NCI-H1048 (cell line): ENCODE measurements at regions not wholly inside any gene's neighbourhood (a gene's known extent, or its start where the extent isn't known, plus 50 kb on each side); places are given as distances from the start of the nearest gene placed in this dataset.

ENCODE experiments used
- DNase-seq: peaks from one replicate; lab custom pipeline; 2025; lab: John Stamatoyannopoulos, UW

GRCh38 chr6:164294047-164294784 lies 879.7 kb downstream of the QKI start:
- no peak for DNase-seq

- DNase-seq = no peak
Observed at GRCh38 chr6:164291224-164291623, 876.7 kb downstream of the QKI start.

DNA sequence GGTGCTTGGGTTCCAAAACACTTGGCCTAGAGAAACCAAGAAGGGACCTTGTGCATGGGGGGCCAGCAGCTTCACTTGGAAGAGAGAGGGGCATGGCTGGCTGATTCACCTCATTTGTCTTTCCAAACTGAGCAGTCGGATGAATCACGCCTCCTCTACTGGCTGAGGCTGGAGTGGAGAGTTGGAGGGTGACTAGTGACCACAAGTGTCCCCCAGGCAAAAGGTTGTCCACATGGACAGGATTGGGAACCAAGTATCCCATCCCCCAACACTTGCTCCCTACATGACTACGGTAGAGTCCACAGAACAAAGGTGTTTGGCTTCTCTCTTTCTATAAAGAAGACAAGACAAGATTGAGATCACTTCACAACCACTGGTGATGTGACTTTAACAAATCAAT lies 875.6 kb downstream of the QKI start:
- no peak for DNase-seq

DNA sequence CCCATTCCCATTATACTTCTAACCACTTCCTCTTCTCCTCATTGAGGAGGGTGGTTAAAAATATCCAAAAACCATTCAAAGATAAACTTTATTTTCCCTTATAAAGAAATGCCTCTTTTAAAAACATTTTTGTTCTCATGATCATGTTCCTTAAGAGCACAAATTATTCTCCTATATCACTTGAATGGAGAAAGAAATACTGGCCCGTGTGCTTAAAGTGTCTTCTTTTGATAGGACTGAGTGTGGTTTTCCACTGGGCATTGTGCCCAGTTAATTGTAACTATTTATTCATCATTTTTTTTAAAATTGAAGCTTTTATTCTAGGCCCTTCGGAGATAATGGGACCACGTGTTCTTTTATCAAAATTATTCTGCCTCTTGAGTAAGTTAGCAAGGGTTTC lies 871.5 kb downstream of the QKI start:
- no peak for DNase-seq

GRCh38 chr6:164283574-164283973 lies 869.1 kb downstream of the QKI start:
- no peak for DNase-seq

DNA sequence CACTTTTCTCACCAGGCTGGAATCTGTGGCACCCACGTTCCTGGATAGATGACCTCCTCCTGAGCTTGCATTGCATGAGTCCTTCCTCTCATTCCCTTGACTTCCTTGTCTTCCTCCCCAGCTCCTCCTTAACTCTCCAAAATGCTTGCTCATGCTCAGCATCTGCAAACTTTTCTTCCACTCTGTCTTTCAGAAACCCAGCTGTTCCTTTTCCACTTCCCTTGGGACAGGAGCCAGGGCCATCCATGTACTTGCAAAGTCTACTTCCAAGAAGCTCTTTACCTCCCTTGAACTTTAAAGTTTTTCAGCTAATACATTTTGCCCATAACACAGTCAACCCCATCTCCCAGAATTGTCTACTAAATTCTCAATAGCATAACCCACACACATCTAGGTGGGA lies 861.7 kb downstream of the QKI start:
- DNase-seq = no peak

DNA sequence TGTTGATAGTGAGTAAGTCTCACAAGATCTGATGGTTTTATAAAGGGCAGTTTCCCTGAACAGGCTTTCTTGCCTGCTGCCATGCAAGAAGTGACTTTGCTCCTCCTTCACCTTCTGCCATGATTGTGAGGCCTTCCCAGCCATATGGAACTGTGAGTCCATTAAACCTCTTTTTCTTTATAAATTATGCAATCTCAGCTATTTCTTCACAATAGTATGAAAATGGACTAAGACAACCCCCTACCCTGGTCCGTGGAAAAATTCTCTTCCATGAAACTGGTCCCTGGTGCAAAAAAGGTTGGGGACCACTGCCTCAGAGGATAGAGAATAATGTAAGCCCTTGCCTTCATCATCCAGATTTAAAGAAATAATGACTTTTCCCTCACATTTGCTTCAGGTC lies 861.3 kb downstream of the QKI start:
- no peak for DNase-seq

GRCh38 chr6:164274493-164274892 lies 860.0 kb downstream of the QKI start:
- no peak for DNase-seq

- DNase-seq = no peak
Observed at GRCh38 chr6:164273491-164273890, 859.0 kb downstream of the QKI start.

GRCh38 chr6:164266851-164267250 lies 852.3 kb downstream of the QKI start:
- DNase-seq = no peak

DNA sequence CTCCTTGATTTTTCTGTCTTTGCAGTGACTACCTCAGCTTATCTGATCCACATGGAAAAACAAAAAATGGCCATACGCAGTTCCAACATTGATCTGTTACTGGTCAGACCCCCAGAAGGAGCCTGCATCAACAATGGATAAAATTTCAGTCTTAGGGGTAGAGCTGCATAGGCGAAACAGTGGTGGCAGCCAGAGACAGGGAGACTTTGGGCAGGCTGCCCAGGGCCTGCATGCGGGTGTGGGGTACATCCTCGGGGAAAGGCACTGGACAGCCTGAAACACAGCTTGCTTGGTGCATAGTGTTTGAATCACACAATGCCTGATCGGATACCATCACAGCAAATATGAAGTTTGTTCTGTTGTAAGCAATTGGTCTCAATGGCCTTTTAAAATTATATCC lies 847.8 kb downstream of the QKI start:
- no peak for DNase-seq

DNA sequence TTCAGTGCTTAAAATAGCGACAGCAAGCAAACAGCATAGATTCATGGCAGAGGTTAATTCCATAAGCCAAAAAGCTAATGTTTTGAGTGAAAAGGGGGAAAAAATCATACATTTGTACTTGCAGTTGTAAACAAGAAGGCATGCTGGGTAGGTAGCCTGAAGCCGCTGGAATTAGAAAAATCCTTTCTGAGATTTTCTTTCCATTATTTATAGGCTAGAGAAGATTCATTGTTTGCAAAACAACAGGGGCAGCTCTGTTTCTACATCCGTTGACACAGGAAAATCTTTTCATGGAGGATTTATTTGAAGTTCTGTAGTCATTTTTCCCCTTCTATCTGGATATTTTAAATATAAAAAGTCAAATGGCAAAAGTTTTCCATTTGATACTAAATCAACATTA lies 843.9 kb downstream of the QKI start:
- no peak for DNase-seq

DNA sequence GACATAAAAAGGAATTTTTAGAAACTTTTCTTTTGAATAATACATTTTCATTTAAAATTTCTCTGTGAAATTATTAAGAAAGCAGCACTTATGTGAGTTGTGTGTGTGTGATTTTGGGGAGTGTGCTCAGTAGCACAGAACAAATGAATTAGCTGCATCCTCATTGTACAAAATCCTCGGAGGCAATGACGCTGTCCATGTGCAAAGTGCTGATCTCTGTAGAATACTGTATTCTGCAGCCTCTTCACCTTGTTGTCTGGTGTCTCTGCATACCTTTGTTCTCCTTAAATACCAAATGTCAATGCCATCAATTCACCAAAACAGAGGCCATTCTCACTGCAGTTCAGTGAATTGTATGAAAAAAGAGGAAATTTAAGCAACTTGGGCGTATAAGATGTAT lies 838.4 kb downstream of the QKI start:
- no peak for DNase-seq

GRCh38 chr6:164252291-164252690 lies 837.8 kb downstream of the QKI start:
- DNase-seq = no peak

DNA sequence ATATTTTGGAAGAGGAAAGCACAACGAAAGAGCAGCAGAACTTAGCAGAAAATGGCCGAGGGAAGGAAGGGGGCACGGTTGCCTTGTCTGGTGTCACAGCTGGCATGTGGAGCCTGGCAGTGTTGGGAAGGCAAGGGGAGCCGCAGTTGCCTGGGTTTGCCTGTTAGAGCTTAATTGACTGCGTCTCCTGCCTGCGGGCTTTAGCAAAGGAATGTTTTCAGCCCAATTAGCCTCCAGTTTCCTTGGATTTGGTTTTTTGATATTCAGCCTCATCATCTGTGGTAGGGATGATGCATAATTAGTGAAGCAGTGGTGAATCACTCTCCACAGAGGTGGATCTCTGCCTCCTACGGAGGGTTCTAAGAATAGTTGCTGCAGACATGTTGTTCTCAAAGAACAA lies 832.6 kb downstream of the QKI start:
- no peak for DNase-seq

DNA sequence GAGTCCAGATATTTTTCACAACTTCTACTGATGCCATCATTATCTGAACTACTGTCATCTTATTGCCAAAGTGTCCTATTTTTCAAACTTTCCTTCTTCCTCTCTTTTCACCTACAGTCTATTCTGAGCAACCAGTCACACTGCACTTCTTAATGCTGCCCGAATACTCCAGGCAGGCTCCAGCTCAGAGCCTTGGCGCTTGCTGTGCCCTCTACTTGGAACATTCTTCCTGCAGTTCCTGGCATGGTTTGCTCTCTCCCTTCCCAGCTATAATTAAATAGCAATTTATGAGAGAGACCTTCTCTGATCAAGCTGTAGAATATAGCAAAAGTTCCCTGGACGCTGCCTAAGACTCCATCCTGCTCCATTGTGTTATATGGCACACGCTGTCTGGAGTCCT lies 831.6 kb downstream of the QKI start:
- DNase-seq = no peak

GRCh38 chr6:164243949-164244348 lies 829.4 kb downstream of the QKI start:
- no peak for DNase-seq

DNA sequence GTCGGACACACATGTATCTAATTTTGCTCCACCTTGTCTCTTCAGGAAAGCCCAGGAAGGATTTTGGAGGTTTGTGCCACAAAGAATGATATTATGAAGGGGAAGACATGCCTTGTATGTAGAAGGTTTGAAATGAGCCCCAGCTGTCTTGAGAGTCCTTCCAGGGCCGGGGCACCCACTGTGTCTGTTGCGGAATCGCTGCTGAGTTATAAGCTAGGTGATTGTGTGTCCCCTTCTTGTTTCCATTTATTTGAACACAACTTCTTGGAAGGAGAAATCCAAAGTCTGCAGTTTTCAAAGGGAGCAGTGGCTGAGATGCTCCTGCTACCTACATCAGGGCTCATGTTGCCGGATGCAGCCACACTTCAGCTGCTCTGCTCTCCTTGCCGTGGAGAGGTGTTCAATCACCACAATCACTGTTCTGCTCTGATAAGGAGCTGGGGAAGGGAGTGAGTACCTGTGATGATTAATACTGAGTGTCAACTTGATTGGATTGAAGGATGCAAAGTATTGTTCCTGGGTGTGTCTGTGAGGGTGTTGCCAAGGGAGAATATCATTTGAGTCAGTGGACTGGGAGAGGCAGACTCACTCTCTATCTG lies 828.6 kb downstream of the QKI start:
- no peak for DNase-seq

GRCh38 chr6:164230804-164231203 lies 816.3 kb downstream of the QKI start:
- DNase-seq = no peak

DNA sequence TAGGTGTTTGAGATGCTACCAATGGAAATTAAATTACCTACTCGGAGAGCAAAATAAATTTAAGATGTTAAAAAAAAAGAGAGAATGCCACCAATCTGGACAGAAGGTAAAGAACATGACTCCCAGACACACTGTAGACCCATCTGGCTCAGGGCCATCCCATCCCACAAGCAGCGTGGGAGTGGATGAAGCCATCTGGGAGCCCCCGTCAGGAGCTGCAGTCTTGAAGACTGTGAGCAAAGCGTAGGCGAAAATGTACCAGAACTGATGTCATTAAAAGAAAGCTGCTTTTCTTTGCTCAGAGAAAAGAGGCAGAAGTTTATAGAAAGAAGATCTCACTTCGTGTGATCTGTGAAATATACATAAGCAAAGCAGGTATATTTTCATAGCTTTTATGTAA lies 815.7 kb downstream of the QKI start:
- no peak for DNase-seq

DNA sequence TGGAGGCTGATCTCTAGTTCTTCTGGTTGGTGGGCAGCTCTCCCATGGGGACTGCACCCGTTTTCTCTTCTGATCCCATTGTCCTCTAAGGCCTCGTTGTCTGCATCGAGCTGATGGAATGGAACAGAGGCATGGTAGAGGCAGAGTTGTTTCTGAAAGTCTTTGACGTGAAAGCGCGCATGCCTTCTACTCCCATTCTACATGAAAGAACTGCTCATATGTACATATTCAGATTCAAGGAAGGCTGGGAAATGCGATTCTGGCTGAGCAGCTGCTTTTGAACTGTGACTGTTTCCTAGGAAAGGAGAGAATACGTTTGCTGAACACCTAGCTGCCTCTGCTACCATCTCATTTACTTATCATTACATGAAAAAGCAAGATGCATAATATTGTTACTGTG lies 815.2 kb downstream of the QKI start:
- DNase-seq = no peak

DNA sequence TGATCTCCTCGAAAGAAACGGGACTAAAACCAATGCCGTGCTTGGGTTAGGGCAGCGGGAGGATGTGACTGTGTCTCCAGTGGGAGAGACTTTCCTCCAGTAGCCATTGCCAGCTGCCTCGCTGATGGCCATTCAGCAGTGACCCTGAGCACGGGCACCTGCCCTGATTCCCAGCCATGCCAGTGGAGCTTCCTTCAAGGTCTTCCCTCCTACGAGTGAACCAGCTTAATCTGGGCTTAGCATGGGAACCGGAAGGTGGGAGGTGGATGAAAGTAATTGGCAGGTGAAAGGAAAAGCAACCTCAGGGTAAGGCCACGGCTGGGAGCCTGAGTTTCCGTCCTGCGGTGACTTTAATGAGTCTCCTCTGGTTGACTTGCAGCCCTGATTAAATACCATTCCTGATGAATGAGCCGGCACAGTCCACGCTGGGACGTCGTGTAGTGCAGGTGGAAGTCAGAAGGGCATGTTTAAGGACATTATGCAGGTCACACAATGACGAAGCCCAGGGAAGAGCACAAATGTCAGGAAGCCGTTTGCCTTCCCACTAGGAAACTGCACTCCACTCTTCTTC lies 813.5 kb downstream of the QKI start:
- DNase-seq = no peak

DNA sequence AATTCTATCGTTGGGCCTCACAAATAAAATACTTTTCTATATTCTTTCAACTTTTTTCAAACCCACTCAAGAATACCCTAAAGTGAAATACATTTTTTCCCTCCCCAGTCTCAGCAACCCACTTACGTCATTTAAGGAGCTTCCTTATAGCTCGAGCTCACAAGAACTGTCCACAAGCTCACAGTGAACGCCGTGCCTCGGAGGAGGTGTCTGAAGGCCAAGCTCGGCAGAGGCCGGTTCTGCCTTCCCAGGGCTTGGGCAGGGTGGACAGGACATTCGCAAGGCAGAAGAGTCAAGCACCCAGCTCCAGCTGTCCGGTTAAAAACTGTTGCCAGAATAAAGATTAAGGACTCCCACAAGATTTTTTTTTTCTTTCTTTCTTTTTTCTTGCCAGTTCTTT lies 802.3 kb downstream of the QKI start:
- no peak for DNase-seq

GRCh38 chr6:164216368-164216767 lies 801.9 kb downstream of the QKI start:
- DNase-seq = no peak
